SK-N-MC (cell line): ENCODE measurements at regions not wholly inside any gene's neighbourhood (a gene's known extent, or its start where the extent isn't known, plus 50 kb on each side); places are given as distances from the start of the nearest gene placed in this dataset.

Experiments
- EZH2 ChIP-seq: fragments of 200-600 bp; sonication (generic); IDR thresholded peaks from one replicate; pipeline ENCODE4 v1.6.1; 2017; ENCODE audit warnings: antibody characterized with exemption
- POLR2AphosphoS5 ChIP-seq: IDR thresholded peaks from 2 replicates; pipeline ENCODE4 v1.6.1; 2012; ENCODE audit warnings: mild to moderate bottlenecking, low read depth, low read length, borderline replicate concordance

DNA sequence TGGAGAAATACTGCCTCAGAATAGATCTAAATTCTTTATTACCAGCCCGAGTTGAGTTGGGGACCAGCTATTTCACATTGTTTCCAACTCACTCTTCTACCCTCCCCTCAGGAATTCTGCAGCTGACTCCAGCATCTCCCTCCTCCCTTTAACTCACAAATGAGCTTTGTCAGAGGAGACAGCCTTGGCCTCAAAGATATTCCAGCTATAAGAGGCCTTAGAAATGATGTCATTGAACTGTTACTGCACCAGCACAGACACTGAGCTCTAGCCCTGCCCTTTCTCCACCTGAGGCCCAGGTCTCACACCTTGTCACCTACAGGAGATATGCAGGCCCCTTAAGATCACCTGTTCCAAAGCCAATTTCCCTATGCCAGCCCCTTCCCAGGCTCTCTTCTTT, 78.4 kb upstream of the ATP10B start:
- TF ChIP-seq EZH2 (no peak), POLR2AphosphoS5 (no peak)
